ENCODE measurements at regions not wholly inside any gene's neighbourhood (a gene's known extent, or its start where the extent isn't known, plus 50 kb on each side); places are given as distances from the start of the nearest gene placed in this dataset.
"Not testable (repeated sequence)": the region's sequence is repeated elsewhere in the genome, so short reads cannot be mapped to it uniquely, and the experiment has no call there.

- intact Hi-C loops (cut with DNase I; ENCODE audit: low total_unique reads); H3K9me3 ChIP-seq; DNase-seq; H3K27ac ChIP-seq; H3K4me3 ChIP-seq; H3K36me3 ChIP-seq (ENCODE audit: low read depth, missing control alignments); H3K27me3 ChIP-seq; H3K4me1 ChIP-seq: not testable (repeated sequence)
- peak in 1 of 3 experiments; percentile 30 for TF ChIP-seq CTCF (IDR thresholded peaks at IDR 0.05)
- no CpG with 5 or more reads among the region's 33 CpGs for WGBS, 2 donors
Observed at GRCh38 chr1:610538-610937, 75.9 kb downstream of the OR4F16 start.

- peak; percentile 13 for DNase-seq
- H3K4me1 ChIP-seq; H3K9me3 ChIP-seq; intact Hi-C loops (cut with DNase I; ENCODE audit: low total_unique reads); H3K4me3 ChIP-seq; H3K27ac ChIP-seq; H3K27me3 ChIP-seq; H3K36me3 ChIP-seq (ENCODE audit: low read depth, missing control alignments): not testable (repeated sequence)
- 35 to 67% methylated on average over 3 to 7 of the region's 24 CpGs for WGBS, 2 donors
Observed at GRCh38 chr1:609161-609560, 77.3 kb downstream of the OR4F16 start.

GRCh38 chr1:605279-605678 is 81.2 kb downstream of the OR4F16 start:
- H3K4me3 ChIP-seq; H3K27ac ChIP-seq; H3K9me3 ChIP-seq; H3K4me1 ChIP-seq; H3K27me3 ChIP-seq; H3K36me3 ChIP-seq (ENCODE audit: low read depth, missing control alignments); intact Hi-C loops (cut with DNase I; ENCODE audit: low total_unique reads): not testable (repeated sequence)
- peak; percentile 12 for DNase-seq
- WGBS, 2 donors: 41 to 53% methylated on average over 3 to 4 of the region's 27 CpGs

- H3K9me3 ChIP-seq; DNase-seq; intact Hi-C loops (cut with DNase I; ENCODE audit: low total_unique reads); H3K4me3 ChIP-seq; H3K4me1 ChIP-seq; H3K36me3 ChIP-seq (ENCODE audit: low read depth, missing control alignments); H3K27me3 ChIP-seq; H3K27ac ChIP-seq: not testable (repeated sequence)
- 93 to 97% methylated on average over 6 of the region's 8 CpGs for WGBS, 2 donors
Observed at GRCh38 chr1:588211-588610, 98.2 kb downstream of the OR4F16 start.

GRCh38 chr1:585992-586391 is 100.5 kb downstream of the OR4F16 start:
- peak; percentile 74 for DNase-seq
- H3K9me3 ChIP-seq; H3K27ac ChIP-seq; H3K4me3 ChIP-seq; H3K27me3 ChIP-seq; H3K36me3 ChIP-seq (ENCODE audit: low read depth, missing control alignments); H3K4me1 ChIP-seq; intact Hi-C loops (cut with DNase I; ENCODE audit: low total_unique reads): not testable (repeated sequence)
- no CpG with 5 or more reads among the region's 7 CpGs for WGBS, 2 donors
